GM21737 (cell line): ENCODE measurements at regions not wholly inside any gene's neighbourhood (a gene's known extent, or its start where the extent isn't known, plus 50 kb on each side); places are given as distances from the start of the nearest gene placed in this dataset.
A peak's percentile ranks its signal among the peaks of the same experiment; 100 is the strongest.

Experiments used
- ATAC-seq: cut with Tn5 transposase; IDR thresholded peaks from one replicate; pipeline ENCODE4 v1.9.1; 2021; ENCODE audit warnings: mild to moderate bottlenecking, moderate library complexity; ENCODE audit not compliant: unreplicated experiment

DNA sequence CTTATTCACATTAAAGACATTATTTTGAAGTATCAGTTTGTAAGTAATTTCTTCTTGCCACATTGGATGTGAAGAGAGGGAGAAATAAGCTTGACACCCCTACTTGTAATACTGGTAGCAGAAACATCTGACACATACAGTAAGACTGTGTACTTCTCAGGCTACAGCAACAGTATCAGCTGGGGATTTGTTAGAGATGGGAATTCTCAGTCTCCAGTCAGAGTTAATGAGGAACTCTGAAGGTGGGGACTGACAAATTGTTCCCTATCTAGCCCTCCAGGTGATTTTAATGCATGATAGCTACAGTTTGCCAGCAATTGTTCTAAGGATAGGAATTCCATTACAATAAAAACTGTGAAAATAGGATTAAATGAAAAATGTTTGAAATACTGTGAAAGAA, 524.8 kb downstream of the PRR16 start:
- no peak for ATAC-seq

DNA sequence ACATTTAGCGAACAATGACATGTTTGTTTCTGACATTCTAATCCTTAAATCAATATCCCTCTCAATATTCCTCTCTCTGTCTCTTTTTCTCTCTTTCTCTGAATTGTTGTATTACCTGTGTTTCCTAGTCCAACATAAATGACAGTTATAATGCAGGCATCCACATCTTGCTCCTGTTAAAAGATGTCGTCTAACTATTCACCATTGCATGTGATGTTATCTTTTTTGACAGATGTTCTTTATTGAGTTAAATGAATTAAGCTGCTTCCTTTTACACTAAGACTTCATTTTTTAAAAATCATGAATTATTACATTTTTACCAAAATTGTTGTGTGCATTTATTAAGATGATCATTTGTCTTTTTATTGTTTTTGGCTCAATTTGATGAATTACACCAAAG, 527.5 kb downstream of the PRR16 start:
- ATAC-seq, result no peak

DNA sequence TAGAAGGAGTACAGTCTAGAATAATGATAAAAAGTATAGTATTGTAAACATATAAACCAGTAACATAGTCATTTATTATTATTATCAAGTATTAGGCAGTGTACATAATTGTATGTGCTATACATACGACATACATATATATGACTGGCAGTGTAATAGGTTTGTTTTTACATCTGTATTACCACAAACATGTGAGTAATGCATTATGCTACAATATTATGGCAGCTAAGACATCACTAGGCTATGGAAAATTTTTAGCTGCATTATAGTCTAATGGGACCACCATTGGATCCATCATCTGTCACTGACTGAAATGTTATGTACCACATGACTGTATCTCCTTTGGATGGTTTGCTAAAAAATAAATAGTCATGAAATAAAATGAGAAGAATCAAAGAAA, 530.0 kb downstream of the PRR16 start:
- ATAC-seq, result no peak

DNA sequence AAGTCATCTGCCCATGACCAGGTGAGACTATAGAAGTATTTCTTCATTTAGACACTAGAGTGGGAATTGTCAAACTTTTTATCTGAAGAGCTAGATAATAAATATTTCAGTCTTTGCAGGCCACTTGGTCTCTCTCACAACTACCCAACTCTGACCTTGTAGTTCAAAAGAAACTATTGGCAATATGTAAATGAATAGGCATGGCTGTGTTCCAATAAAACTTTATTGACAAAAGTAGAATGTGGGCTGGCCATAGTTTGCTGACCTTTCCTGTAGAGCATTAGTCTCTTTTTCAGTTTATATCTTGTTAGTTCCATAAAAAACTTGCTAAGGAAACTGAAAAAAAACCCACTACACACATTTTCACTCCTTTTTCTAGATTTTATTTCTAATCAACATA, 535.5 kb downstream of the PRR16 start:
- no peak for ATAC-seq

DNA sequence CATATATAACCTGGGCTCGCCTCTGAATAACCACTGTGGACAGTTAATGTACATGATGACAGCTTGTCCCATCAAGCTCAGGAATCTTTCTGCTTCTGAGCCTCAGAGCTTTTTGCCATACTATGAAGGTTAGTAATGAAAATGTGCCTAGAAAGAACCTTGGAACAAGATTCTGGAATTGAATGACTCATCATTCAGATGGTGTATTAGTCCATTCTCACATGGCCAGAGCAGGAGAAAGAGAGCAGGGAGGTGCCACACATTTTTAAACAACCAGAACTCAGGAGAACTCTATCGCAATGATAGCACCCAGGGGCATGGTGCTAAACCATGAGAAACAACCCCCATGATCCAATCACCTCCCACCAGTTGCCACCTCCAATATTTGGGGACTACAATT, 542.1 kb downstream of the PRR16 start:
- ATAC-seq, result no peak

DNA sequence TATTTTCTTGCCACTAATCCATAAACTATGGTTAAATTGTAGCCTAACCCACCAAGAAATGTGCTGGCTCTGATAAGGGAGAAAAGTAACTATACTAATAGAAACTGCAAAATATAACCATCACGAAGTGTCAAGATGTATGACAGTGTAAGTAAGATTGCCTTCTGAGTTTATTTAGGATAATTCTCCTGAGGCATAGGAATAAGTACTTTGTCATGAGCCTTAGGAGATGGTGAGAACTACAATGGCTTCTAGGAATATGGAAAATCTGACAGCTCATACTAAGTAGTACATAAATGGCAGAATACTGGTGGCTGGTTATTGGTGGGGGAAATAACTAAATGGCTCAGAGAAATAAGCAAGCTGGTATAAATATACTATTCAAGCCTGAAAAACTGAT, 543.9 kb downstream of the PRR16 start:
- ATAC-seq, result no peak

DNA sequence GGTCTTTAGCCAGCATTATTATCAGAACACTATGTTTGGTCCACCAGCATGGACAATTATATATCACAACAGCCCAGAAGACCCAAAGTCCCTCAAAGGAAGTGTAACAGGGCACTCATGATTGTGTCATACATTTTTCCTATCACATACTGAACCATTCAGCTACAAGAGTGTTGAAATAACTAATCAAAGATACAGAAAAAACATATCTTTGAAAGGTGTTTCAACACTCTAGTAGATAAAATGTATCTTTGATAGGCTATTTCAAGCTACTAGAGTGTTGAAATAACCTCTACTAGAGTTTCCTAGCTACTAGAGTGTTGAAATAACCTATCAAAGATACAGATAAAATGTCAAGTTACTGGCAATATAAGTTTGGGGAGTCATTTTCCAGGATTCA, 545.0 kb downstream of the PRR16 start:
- ATAC-seq, result no peak

DNA sequence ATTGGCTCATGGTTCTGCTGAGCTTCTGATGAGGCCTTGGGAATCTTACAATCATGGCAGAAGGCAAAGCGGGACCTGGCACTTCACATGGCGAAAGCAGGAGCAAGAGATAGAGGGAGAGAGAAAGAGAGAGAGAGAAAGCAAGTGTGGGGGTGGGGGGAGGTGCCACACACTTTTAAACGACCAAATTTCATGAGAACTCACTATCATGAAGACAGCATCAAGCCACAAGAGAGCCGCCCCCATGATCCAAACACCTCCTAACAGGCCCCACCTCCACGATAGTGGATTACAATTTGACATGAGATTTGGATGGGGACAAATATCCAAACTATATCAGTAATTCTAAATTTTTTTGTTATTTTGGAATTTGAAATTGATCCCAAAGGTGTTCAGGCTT, 553.9 kb downstream of the PRR16 start:
- no peak for ATAC-seq

DNA sequence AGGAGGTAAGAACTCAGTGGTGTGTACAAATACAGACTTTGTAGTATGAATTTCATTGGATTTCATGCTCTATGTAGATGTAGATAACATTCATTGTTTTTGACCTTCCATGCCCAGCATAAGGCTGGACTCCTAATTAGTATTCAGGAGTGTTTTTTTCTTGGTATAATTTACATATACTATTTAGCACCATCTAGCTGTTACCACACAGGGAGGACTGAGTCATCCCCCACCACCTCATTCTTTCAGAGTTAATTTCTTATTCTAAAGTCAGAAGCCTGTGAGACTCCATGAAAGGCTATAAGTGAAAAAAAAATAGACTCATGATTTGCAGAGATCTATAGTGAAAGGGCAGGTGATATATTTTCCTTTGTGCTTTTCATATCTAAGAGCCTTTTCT, 555.0 kb downstream of the PRR16 start:
- ATAC-seq, result no peak

DNA sequence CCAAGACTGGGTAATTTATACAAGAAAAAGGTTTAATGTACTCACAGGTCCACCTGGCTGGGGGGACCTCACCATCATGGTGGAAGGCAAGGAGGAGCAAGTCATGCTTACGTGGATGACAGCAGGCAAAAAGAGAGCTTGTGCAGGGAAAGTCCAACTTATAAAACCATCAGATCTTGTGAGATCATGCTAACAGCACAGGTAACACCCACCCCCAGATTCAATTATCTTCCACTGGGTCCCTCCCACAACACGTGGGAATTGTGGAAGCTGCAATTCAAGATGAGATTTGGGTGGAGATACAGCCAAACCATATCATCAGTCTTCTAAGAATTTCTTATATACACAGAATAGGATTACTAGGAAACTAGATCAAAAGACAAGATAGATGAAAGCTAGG, 555.6 kb downstream of the PRR16 start:
- ATAC-seq, result no peak

DNA sequence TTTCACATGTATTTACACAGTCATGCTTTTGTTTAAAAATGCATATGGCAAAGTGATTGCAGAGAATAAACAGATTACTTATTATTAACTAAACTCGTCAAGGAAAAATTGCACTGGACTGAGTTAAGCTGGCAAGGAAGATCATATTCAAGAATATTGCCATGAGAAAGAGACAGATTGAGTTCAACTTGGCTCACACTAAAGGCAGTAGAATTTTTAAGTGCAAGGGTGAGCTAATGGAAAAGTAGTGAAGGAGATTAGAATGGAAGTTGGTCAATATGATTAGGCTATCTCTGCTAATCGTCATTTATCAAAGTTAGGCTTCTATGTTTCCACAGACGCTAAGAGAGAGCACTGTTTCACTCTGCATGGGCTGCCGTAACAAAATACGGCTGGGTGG, 557.6 kb downstream of the PRR16 start:
- no peak for ATAC-seq

DNA sequence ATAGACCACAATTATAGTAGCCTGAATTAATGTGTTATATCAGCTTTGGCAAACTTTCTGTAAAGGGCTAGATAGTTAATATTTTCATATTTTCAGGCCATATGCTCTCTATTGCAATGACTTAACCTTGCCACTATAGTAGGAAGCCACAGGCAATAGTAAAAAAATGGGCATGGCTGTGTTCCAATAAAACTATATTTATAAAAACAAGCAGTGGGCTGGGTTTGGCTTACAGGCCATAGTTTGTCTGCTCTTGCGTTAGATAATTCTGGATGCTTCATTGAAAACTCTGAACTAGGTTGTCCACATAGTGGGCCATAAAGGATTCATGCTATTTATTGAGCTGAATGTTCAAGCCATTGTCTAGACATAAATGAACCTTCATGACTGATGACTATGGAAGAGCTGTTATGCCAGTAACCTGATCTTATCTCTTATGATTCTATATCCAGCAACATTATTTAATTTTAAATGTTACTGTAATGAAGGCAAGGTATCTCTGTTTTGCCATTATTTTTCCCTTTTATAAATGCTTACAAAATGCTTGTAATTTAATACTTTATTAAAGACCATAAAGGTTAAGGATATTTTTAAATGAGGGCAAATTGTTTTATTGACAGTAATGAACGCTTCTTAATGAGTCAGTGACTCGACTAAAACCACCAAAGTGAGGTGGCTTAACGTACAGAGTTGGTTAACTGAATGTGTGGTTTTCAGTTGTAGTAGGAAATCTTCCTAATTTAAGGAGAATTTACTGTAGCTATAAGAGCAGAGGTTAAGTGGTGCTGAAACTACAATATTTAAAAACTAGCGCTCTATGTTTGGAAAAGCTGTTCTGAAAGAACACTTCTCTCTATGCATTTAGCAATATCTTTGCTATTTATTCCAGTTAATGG, 560.6 kb downstream of the PRR16 start:
- no peak for ATAC-seq

DNA sequence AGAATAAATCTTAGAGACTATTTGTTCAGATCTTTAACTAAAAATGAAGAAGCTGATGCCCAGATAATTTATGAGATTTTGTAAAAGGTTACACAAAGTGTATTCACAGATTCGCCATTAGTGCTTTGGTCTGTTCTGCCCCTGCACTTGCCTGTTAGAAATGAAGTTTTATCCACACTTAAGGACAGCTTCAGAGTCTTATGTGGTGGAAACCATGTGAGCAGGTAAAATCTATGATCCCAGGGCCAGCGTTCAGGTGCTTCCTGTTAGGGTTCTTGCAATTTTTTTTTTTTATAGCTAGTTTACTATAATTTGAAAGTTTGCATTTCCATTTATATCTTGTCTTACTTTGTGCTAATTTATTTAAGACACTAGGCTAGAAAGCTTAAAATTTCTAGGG, 561.6 kb downstream of the PRR16 start:
- no peak for ATAC-seq

DNA sequence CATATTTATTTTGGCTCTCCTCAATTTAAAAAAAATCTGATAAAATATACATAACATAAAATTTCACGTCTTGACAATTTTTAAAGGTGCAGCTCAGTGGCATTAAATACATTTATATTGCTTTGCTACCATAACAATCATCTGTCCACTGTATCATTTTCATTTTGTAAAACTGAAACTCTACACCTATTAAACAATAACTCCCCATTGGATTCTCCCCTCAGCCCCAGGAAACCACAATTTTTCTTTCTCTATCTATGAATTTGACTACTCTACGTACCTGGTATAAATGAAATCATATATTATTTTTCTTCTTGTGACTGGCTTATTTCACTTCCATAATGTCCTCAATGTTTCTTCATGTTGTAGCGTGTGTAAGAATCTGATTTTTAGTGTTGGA, 563.5 kb downstream of the PRR16 start:
- peak; percentile 67 for ATAC-seq

DNA sequence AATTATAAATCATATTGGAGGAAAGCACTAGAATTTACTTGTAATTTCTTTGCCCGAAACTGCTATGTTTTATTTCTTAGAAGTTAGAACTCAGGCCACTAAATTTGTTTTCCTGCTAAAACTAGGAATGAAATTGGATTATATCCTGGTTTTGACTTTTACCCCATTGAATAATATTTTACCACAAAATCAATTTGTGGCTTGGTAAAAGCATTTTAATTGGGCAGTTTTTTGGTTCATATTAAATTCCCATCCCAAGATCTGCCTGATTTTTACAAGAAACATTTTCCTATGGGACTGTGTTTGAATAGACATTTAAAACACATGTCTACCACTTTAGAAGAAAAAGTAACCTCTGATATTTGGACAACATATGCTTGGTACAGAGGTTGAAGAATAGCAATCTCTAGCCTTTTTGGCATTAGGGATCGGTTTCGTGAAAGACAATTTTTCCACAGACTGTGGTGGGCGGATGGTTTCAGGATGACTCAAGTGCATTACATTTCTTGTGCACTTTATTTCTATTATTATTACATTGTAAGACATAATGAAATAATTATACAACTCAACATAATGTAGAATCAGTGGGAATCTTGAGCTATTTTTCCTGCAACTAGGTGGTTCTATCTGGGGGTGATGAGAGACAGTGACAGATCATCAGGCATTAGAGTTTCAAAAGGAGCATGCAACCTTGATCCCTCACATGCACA, 565.6 kb downstream of the PRR16 start:
- ATAC-seq, result no peak

DNA sequence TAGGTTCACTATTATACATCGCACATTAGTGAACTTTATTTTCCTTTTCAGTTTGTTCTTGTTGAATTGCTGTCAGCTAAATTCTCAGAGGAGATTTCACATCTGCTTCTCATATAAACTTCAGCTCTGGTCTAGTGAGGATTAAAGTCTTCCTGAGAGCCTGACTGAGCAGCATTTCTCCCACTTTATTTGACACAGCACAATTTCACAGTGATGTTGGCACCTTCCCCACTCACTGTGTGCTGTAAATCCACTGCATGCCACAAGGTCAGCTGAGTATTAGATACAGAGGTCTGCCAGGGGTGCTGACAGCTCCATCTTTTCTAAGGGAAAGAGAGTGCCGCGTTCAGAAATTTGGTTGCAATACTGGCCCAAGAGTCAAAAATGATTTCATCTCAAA, 567.4 kb downstream of the PRR16 start:
- no peak for ATAC-seq

DNA sequence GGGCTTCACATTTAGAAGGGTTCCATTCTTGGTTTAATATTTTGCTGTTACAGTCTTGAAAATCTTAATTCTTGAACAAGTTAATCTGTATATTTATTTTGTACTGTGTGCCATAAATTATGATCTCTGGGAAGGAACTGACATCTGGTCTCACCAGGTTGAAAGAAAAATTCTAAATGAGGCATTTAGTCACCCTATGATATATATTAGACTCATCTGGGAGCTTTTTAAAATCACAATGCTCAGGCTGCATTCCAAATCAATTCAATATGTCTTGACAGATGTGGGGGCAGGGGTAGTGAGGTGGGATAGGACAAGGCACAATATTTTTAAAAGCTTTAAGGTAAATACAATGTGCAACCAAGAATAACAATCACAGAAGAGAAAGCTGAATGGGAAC, 569.2 kb downstream of the PRR16 start:
- no peak for ATAC-seq

DNA sequence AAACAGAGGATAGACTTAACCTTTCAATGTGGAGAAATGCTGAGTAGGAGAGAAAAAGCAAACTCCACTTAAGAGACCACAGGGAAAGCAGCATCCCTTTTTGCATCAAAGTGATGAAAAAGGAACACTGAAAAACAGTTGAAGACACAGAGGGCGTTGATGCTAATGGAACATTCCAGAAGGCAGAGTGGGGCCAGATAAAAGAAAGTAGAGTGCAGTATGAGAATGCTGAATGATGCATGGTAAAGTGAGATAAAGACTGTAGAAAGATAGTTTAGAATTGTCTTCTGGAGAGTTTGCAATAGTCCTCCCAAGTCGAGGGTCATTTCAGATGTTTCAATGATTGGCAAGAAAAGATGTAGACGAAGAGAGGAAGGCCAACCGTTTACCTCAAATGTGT, 574.3 kb downstream of the PRR16 start:
- ATAC-seq, result no peak

DNA sequence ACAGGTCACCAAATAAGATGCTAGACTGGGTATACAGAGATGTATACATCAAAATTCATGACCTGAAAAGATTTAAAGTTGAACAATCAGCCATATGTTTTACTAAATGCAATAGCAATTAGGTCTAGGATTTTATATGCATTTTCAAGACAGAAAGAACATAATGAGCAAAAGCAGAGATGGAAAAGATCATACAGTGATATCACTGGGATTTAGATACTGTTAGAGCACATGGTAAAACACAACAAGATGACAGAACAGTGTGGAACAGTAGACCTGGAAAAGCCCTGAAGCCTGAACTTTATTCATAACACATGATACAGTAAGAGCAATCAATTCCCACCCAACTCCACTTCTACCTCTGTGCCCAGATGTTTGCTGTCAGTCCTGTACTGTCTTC, 585.9 kb downstream of the PRR16 start:
- ATAC-seq, result no peak

DNA sequence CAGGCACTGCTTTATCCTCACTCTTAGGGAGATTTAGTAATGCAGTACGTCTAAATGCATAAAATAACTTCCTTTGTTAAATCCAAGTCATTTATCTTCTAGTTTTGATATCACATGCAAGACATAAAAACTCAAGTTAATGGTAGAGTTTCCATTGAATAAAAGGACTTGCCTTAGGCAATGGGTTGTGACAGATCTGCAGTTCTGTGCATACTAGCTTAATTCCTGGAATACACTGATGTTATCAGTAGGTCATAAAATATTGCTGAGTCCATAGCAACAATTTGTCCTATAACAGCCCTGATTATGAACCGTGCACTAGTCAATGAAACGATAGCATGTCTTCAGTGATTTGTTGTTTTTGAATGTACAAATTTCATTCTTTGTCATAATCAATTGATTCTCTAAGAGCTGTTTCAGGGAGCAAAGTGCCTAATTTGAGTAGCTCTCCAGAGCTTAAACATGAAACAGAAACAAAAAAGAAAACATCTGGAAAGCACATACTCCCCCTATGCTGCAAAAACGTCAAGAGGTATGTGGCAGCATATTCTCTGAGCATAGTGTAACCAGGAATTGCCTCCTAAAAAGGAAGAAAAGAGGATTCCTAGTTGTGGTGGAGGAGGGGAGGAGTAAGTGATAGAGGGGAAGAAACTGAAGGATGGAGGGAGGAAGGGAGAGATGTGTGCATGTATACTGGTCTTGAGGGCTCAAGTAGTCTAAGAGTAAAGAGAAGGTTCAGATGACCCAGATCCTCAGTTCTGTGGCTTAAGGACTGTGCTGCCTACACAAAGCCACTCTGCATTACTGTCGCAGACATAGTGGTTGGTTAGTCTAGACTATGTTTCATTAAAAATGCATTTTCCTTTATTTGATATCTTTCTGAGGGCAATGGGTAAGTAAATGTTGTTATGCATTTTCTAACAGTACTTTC, 589.2 kb downstream of the PRR16 start:
- no peak for ATAC-seq

DNA sequence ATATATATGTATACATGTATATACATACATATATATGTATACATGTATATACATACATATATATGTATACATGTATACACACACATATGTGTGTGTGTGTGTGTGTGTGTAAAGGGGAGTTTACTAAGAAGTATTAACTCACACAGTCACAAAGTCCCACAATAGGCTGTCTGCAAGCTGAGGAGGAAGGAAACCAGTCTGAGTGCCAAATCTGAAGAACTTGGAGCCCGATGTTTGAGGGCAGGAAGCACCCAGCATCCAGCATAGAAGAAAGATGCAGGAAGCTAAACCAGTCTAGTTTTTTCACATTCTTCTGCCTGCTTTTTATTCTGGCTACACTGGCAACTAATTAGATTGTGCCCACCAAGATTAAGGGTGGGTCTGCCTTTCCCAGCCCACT, 591.5 kb downstream of the PRR16 start:
- no peak for ATAC-seq
